ENCODE measurements at regions not wholly inside any gene's neighbourhood (a gene's known extent, or its start where the extent isn't known, plus 50 kb on each side); places are given as distances from the start of the nearest gene placed in this dataset.

DNA sequence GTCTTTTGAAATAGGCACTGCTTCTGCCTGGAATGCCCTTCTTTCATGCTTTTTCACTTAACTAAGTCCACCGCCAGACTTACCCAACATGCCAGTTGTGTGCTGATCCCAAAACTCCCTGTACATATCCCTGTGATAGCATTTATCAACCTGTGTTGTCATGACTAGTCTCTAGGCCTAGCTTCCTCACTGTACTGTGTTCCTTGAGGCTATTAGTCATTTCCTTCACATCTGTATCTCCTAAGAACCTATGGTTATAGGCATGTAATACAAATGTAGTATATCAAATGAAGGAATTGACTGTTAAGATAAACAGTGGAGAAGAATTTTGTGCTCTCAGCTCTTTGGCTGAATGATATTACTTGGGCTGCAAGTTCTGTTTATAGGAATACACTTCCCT lies 184.3 kb downstream of the CYRIA start:
- H4K8ac ChIP-seq (ENCODE audit: low read depth in 2 of 2, low read length in 2 of 2): no peak overlapping the region
- 40% methylated on average over 1 of the region's 1 CpG; no CpG with 5 or more reads in 1 of the 2 experiments for WGBS, 2 experiments (ENCODE audit: extremely low coverage in 2 of 2, insufficient read length in 1 of 2)

More for the DNA sequence above, 184.3 kb downstream of the CYRIA start:
- dilution Hi-C loops (cut with HindIII; ENCODE audit: low sequenced_read_pairs, unreplicated experiment): no loop called here
- no TSS peak for BruUV-seq (replicated peaks)
- DNase-seq (no peak), ATAC-seq (ENCODE audit: low read depth) (no peak)
- intact Hi-C loops (cut with micrococcal nuclease): no loop called here
- no peak overlapping the region for H3K4me2 ChIP-seq (ENCODE audit: low read depth, low read length)
- H2BK120ac ChIP-seq (ENCODE audit: low read depth, low read length): no peak overlapping the region
- H3K18ac ChIP-seq (ENCODE audit: low read depth, low read length): no peak overlapping the region
- ChIA-PET POLR2A (ENCODE audit: unreplicated experiment) (no interaction called here), CTCF (interaction anchor here (0.6 kb wide), 1 partner anchor 57 kb away, joined by 4 read pairs; no protein-coding TSS in a partner anchor)
- H2BK15ac ChIP-seq (ENCODE audit: low read depth, low read length): no peak overlapping the region
- no peak overlapping the region for H2BK5ac ChIP-seq (ENCODE audit: low read depth, low read length, poor library complexity, severe bottlenecking)
- no peak overlapping the region for H3K9ac ChIP-seq (ENCODE audit: low read depth, low read length)
- in situ Hi-C loops (cut with MboI; ENCODE audit: low sequenced_read_pairs): no loop called here
- H3K36me3 ChIP-seq (ENCODE audit: control insufficient read depth, insufficient read depth, low read length): no peaks in the 10 kb centered on the region
- peaks cover 2% of the 10 kb centered on the region; the same call in 1 of the 2 replicates for H3K9me3 ChIP-seq (ENCODE audit: control insufficient read depth, insufficient read depth, low read length)
- H2AK5ac ChIP-seq (ENCODE audit: low read depth, low read length): no peak overlapping the region
- no peak overlapping the region for H2BK20ac ChIP-seq (ENCODE audit: low read depth, low read length)
- TF ChIP-seq RAD21 (IDR thresholded peaks at IDR 0.05; ENCODE audit: low read length) (no peak), MXI1 (IDR thresholded peaks at IDR 0.05; ENCODE audit: borderline replicate concordance, low read depth, low read length) (no peak), BHLHE40 (IDR thresholded peaks at IDR 0.05; ENCODE audit: low read depth, low read length) (no peak), SMC3 (IDR thresholded peaks at IDR 0.05; ENCODE audit: low read depth, low read length) (no peak), RFX5 (IDR thresholded peaks at IDR 0.05; ENCODE audit: low read depth, low read length) (no peak), FOS (IDR thresholded peaks at IDR 0.05; ENCODE audit: low read depth, low read length) (no peak), CEBPB (IDR thresholded peaks at IDR 0.05; ENCODE audit: low read depth, low read length) (no peak), MAZ (IDR thresholded peaks at IDR 0.05; ENCODE audit: borderline replicate concordance, low read depth, low read length) (no peak), CHD1 (IDR thresholded peaks at IDR 0.05; ENCODE audit: low read depth, low read length) (no peak), POLR2A (IDR thresholded peaks at IDR 0.05; ENCODE audit: low read depth, low read length) (no peak), RCOR1 (IDR thresholded peaks at IDR 0.05; ENCODE audit: insufficient replicate concordance, low read length) (no peak), NFE2L2 (IDR thresholded peaks at IDR 0.05; ENCODE audit: low read depth, low read length) (no peak), MAFK (IDR thresholded peaks at IDR 0.05; ENCODE audit: low read depth, low read length) (no peak)
- TF ChIP-seq, protein P1, sequence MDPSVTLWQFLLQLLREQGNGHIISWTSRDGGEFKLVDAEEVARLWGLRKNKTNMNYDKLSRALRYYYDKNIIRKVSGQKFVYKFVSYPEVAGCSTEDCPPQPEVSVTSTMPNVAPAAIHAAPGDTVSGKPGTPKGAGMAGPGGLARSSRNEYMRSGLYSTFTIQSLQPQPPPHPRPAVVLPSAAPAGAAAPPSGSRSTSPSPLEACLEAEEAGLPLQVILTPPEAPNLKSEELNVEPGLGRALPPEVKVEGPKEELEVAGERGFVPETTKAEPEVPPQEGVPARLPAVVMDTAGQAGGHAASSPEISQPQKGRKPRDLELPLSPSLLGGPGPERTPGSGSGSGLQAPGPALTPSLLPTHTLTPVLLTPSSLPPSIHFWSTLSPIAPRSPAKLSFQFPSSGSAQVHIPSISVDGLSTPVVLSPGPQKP (IDR thresholded peaks at IDR 0.05; ENCODE audit: borderline replicate concordance, low read depth, low read length): no peak
- TF ChIP-seq, protein P2, sequence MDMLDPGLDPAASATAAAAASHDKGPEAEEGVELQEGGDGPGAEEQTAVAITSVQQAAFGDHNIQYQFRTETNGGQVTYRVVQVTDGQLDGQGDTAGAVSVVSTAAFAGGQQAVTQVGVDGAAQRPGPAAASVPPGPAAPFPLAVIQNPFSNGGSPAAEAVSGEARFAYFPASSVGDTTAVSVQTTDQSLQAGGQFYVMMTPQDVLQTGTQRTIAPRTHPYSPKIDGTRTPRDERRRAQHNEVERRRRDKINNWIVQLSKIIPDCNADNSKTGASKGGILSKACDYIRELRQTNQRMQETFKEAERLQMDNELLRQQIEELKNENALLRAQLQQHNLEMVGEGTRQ (IDR thresholded peaks at IDR 0.05; ENCODE audit: low read depth, low read length): no peak
- H3K27me3 ChIP-seq (ENCODE audit: control insufficient read depth, insufficient read depth, low read length): no peaks in the 10 kb centered on the region
- no peak overlapping the region for H3K56ac ChIP-seq (ENCODE audit: extremely low read depth, insufficient read depth, low read length)
- H3K4me1 ChIP-seq (ENCODE audit: control insufficient read depth, insufficient read depth, low read length): no peaks in the 10 kb centered on the region
- no peak overlapping the region for H4K5ac ChIP-seq (ENCODE audit: low read depth, low read length)
- no peak overlapping the region for H4K91ac ChIP-seq (ENCODE audit: insufficient read depth, low read depth, low read length)
- H3K9me1 ChIP-seq (ENCODE audit: insufficient read depth, low read length): no peaks in the 10 kb centered on the region
- H3K4ac ChIP-seq (ENCODE audit: low read depth, low read length): no peak overlapping the region
- H3K27ac ChIP-seq (ENCODE audit: insufficient read depth, low read length): no peak overlapping the region
- no peak overlapping the region for H3K14ac ChIP-seq (replicated peaks; ENCODE audit: low read depth, low read length)
- no peak overlapping the region for H3K4me3 ChIP-seq (ENCODE audit: insufficient read depth, low read depth, low read length)
- H3K79me1 ChIP-seq (ENCODE audit: low read depth in 1 of 2, low read length in 2 of 2): no peaks in the 10 kb centered on the region
- H2AFZ ChIP-seq (replicated peaks; ENCODE audit: low read length, poor library complexity): no peak overlapping the region
- H4K20me1 ChIP-seq (ENCODE audit: insufficient read depth, low read length): no peaks in the 10 kb centered on the region
- H2AK9ac ChIP-seq (replicated peaks; ENCODE audit: low read depth, low read length, poor library complexity): no peak overlapping the region
- H3K23ac ChIP-seq (ENCODE audit: low read depth, low read length): no peak overlapping the region

Measured in IMR-90 (cell line).